ENCODE measurements at regions not wholly inside any gene's neighbourhood (a gene's known extent, or its start where the extent isn't known, plus 50 kb on each side); places are given as distances from the start of the nearest gene placed in this dataset.
"Not testable (repeated sequence)": the region's sequence is repeated elsewhere in the genome, so short reads cannot be mapped to it uniquely, and the experiment has no call there.

- Histone ChIP-seq H3K9ac (ENCODE audit: low read depth in 1 of 3, low read length in 3 of 3) (no peak overlapping the region), H3K36me3 (ENCODE audit: control insufficient read depth in 3 of 3, insufficient read depth in 3 of 3, low read length in 3 of 3) (no peaks in the 10 kb centered on the region), H3K4me3 (ENCODE audit: low read length in 3 of 3) (no peak overlapping the region), H3K27me3 (ENCODE audit: control insufficient read depth in 3 of 3, insufficient read depth in 3 of 3, low read length in 3 of 3) (no peaks in the 10 kb centered on the region), H3K9me3 (ENCODE audit: control insufficient read depth in 3 of 3, low read length in 3 of 3) (no peaks in the 10 kb centered on the region), H3K27ac (ENCODE audit: low read depth, low read length) (no peak overlapping the region), H3K4me1 (ENCODE audit: control insufficient read depth in 3 of 3, insufficient read depth in 3 of 3, low read length in 3 of 3) (no peaks in the 10 kb centered on the region)
Observed at GRCh38 chr9:31535651-31536050, 848.8 kb upstream of the ACO1 start.

DNA sequence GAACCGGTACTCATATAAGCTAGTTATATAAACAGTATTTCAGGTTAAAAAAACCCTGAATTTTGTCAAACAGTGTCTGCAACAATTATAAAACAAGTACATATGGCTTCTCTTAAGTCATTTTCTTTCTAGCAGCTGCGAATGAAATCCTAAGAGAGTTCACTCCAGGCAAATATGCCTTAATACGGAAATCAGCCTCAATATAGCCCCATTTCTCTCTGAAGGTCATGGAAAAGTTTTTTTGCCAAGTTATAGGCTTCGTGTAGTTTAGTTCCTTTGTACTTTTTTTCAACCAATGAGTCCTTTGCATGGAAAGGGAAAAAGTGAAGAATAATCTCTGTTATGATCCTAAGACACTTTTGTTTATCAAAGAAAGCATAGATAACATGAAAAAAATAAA lies 848.0 kb upstream of the ACO1 start:
- no peak overlapping the region for H3K27ac ChIP-seq (ENCODE audit: low read depth, low read length)

GRCh38 chr9:31541721-31542281 lies 842.6 kb upstream of the ACO1 start:
- Histone ChIP-seq H3K27me3 (ENCODE audit: control insufficient read depth in 3 of 3, insufficient read depth in 3 of 3, low read length in 3 of 3) (no peaks in the 10 kb centered on the region), H3K27ac (ENCODE audit: low read depth, low read length) (peak overlapping the region; percentile 15), H3K9ac (ENCODE audit: low read depth in 1 of 3, low read length in 3 of 3) (no peak overlapping the region), H3K4me3 (ENCODE audit: low read length in 3 of 3) (peak overlapping the region in 1 of 3 donors; percentile 3), H3K4me1 (ENCODE audit: control insufficient read depth in 3 of 3, insufficient read depth in 3 of 3, low read length in 3 of 3) (peaks cover 3 to 7% (median 5%) of the 10 kb centered on the region in 3 donors), H3K36me3 (ENCODE audit: control insufficient read depth in 3 of 3, insufficient read depth in 3 of 3, low read length in 3 of 3) (no peaks in the 10 kb centered on the region), H3K9me3 (ENCODE audit: control insufficient read depth in 3 of 3, low read length in 3 of 3) (no peaks in the 10 kb centered on the region)

More for the DNA sequence above, 848.0 kb upstream of the ACO1 start:
- Histone ChIP-seq H3K4me3 (ENCODE audit: low read length in 3 of 3) (no peak overlapping the region), H3K27me3 (ENCODE audit: control insufficient read depth in 3 of 3, insufficient read depth in 3 of 3, low read length in 3 of 3) (no peaks in the 10 kb centered on the region), H3K9me3 (ENCODE audit: control insufficient read depth in 3 of 3, low read length in 3 of 3) (no peaks in the 10 kb centered on the region), H3K4me1 (ENCODE audit: control insufficient read depth in 3 of 3, insufficient read depth in 3 of 3, low read length in 3 of 3) (peaks cover 0 to under 1% (median 0%) of the 10 kb centered on the region in 3 donors), H3K36me3 (ENCODE audit: control insufficient read depth in 3 of 3, insufficient read depth in 3 of 3, low read length in 3 of 3) (no peaks in the 10 kb centered on the region), H3K9ac (ENCODE audit: low read depth in 1 of 3, low read length in 3 of 3) (no peak overlapping the region)

DNA sequence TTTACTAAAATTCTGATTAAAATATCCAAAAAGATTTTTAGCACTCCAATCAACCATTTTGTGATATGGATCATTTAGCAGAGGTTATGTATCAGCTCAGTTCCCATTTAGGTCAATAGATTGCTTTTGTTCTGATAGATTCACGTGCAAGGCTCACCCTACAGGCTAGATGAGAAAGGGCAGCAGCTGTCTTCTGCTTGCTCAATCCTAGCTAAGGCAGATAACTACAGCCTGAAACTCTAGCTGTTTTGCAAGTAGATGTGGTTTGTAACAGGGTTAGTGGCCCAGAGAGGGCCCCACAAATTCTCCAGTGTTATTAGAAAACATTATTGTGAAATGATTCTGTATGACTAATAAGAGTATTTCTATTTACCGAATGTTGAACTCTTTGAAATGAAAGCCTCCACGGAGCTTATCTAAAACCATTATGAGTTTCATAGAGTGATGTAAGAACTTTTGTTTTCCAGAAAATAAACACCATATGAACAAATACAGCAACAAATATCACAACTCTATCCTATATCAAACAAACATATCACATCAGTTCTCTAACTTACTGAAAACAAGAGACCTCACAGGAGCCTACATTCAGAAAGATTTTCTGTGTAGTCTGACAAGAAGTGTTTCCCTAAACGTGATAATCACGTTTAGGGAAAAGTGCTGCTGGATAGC lies 841.9 kb upstream of the ACO1 start:
- Histone ChIP-seq H3K4me1 (ENCODE audit: control insufficient read depth in 3 of 3, insufficient read depth in 3 of 3, low read length in 3 of 3) (peaks cover 3 to 7% (median 5%) of the 10 kb centered on the region in 3 donors), H3K4me3 (ENCODE audit: low read length in 3 of 3) (peak overlapping the region in 1 of 3 donors; percentile 3), H3K9me3 (ENCODE audit: control insufficient read depth in 3 of 3, low read length in 3 of 3) (no peaks in the 10 kb centered on the region), H3K27ac (ENCODE audit: low read depth, low read length) (peak overlapping the region; percentile 15), H3K36me3 (ENCODE audit: control insufficient read depth in 3 of 3, insufficient read depth in 3 of 3, low read length in 3 of 3) (no peaks in the 10 kb centered on the region), H3K27me3 (ENCODE audit: control insufficient read depth in 3 of 3, insufficient read depth in 3 of 3, low read length in 3 of 3) (no peaks in the 10 kb centered on the region), H3K9ac (ENCODE audit: low read depth in 1 of 3, low read length in 3 of 3) (no peak overlapping the region)

DNA sequence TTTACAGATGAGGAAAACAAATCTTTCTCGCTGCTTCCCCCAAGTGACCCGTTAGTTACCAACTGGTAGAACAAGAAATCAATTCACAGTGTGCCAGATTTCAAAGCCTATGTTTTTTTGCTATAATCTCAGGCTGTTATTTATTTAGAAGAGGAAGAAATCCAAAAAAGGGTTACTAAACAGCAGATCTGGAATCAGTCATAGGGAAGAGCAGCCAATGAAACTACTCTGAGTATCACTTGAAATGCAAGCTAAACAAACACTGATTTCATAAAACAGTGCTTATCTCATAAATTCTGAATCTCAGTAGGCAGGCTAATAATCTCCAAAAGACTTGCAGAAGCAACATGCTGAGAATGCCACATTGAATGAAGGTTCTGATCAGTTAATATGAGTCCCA lies 829.5 kb upstream of the ACO1 start:
- Histone ChIP-seq H3K36me3 (ENCODE audit: control insufficient read depth in 3 of 3, insufficient read depth in 3 of 3, low read length in 3 of 3) (no peaks in the 10 kb centered on the region), H3K4me3 (ENCODE audit: low read length in 3 of 3) (no peak overlapping the region), H3K4me1 (ENCODE audit: control insufficient read depth in 3 of 3, insufficient read depth in 3 of 3, low read length in 3 of 3) (no peaks in the 10 kb centered on the region), H3K27ac (ENCODE audit: low read depth, low read length) (no peak overlapping the region), H3K9me3 (ENCODE audit: control insufficient read depth in 3 of 3, low read length in 3 of 3) (no peaks in the 10 kb centered on the region), H3K27me3 (ENCODE audit: control insufficient read depth in 3 of 3, insufficient read depth in 3 of 3, low read length in 3 of 3) (no peaks in the 10 kb centered on the region), H3K9ac (ENCODE audit: low read depth in 1 of 3, low read length in 3 of 3) (no peak overlapping the region)

DNA sequence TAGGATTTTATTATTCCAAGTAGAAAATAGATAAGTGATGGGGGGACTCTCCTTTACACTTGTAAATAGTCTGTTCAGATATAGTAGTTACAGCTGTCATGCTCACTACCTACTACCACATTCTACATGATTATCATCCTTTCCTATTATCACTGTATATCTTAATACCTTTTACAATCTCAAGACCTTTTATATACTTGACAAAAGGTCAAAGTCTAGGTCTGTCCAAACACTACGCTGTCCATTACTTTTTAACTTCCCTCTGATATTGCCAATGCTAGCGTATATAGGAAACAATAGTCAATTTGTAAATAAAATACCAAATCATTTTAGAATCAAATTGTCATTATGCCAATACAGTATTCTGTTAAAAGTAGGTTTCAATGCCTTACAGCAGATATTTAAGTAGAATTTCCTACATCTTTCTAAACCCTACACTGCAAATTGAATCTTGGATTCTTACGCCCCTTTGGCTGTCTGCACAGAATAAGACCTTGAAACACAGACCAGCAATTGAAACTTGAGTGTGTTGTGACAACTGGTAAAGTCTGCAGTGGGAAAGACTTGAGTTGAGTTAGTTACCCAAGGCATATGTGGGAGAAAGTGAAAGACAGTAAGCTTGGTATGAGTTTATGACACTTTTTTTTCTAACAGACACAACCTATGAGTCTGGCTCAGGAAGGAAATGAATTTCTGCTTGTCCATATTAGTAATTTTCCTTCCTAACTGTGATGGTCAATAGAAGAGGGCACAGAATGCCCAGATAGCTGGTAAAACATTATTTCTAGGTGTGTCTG lies 827.6 kb upstream of the ACO1 start:
- Histone ChIP-seq H3K36me3 (ENCODE audit: control insufficient read depth in 3 of 3, insufficient read depth in 3 of 3, low read length in 3 of 3) (no peaks in the 10 kb centered on the region), H3K4me3 (ENCODE audit: low read length in 3 of 3) (no peak overlapping the region), H3K27ac (ENCODE audit: low read depth, low read length) (no peak overlapping the region), H3K9ac (ENCODE audit: low read depth in 1 of 3, low read length in 3 of 3) (no peak overlapping the region), H3K4me1 (ENCODE audit: control insufficient read depth in 3 of 3, insufficient read depth in 3 of 3, low read length in 3 of 3) (no peaks in the 10 kb centered on the region), H3K27me3 (ENCODE audit: control insufficient read depth in 3 of 3, insufficient read depth in 3 of 3, low read length in 3 of 3) (no peaks in the 10 kb centered on the region), H3K9me3 (ENCODE audit: control insufficient read depth in 3 of 3, low read length in 3 of 3) (no peaks in the 10 kb centered on the region)

DNA sequence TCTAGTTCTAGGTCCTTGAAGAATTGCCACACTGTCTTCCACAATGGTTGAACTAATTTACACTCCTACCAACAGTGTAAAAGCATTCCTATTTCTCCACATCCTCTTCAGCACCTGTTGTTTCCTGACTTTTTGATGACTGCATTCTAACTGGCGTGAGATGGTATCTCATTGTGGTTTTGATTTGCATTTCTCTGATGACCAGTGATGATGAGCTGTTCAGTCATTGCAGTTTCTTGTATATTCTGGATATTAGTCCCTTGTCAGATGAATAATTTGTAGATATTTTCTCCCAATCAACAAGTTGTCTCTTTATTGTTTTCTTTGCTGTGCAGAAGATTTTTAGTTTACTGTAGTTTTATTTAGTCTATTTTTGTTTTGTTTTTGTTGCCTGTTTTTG lies 812.3 kb upstream of the ACO1 start:
- not testable (repeated sequence) for H3K27me3 ChIP-seq (ENCODE audit: control insufficient read depth in 3 of 3, insufficient read depth in 3 of 3, low read length in 3 of 3)

GRCh38 chr9:31573561-31573960 lies 810.9 kb upstream of the ACO1 start:
- Histone ChIP-seq H3K9me3 (ENCODE audit: control insufficient read depth in 3 of 3, low read length in 3 of 3) (no peaks in the 10 kb centered on the region), H3K9ac (ENCODE audit: low read depth in 1 of 3, low read length in 3 of 3) (no peak overlapping the region), H3K4me3 (ENCODE audit: low read length in 3 of 3) (no peak overlapping the region), H3K4me1 (ENCODE audit: control insufficient read depth in 3 of 3, insufficient read depth in 3 of 3, low read length in 3 of 3) (no peaks in the 10 kb centered on the region), H3K36me3 (ENCODE audit: control insufficient read depth in 3 of 3, insufficient read depth in 3 of 3, low read length in 3 of 3) (no peaks in the 10 kb centered on the region), H3K27ac (ENCODE audit: low read depth, low read length) (no peak overlapping the region), H3K27me3 (ENCODE audit: control insufficient read depth in 3 of 3, insufficient read depth in 3 of 3, low read length in 3 of 3) (no peaks in the 10 kb centered on the region)

More for the DNA sequence above, 812.3 kb upstream of the ACO1 start:
- H3K27ac ChIP-seq (ENCODE audit: low read depth, low read length); H3K4me1 ChIP-seq (ENCODE audit: control insufficient read depth in 3 of 3, insufficient read depth in 3 of 3, low read length in 3 of 3); H3K9me3 ChIP-seq (ENCODE audit: control insufficient read depth in 3 of 3, low read length in 3 of 3); H3K36me3 ChIP-seq (ENCODE audit: control insufficient read depth in 3 of 3, insufficient read depth in 3 of 3, low read length in 3 of 3); H3K9ac ChIP-seq (ENCODE audit: low read depth in 1 of 3, low read length in 3 of 3); H3K4me3 ChIP-seq (ENCODE audit: low read length in 3 of 3): not testable (repeated sequence)

GRCh38 chr9:31574006-31574765 lies 810.3 kb upstream of the ACO1 start:
- no peaks in the 10 kb centered on the region for H3K27me3 ChIP-seq (ENCODE audit: control insufficient read depth in 3 of 3, insufficient read depth in 3 of 3, low read length in 3 of 3)

More at GRCh38 chr9:31574006-31574765, 810.3 kb upstream of the ACO1 start:
- Histone ChIP-seq H3K9me3 (ENCODE audit: control insufficient read depth in 3 of 3, low read length in 3 of 3) (no peaks in the 10 kb centered on the region), H3K36me3 (ENCODE audit: control insufficient read depth in 3 of 3, insufficient read depth in 3 of 3, low read length in 3 of 3) (no peaks in the 10 kb centered on the region), H3K27ac (ENCODE audit: low read depth, low read length) (no peak overlapping the region), H3K9ac (ENCODE audit: low read depth in 1 of 3, low read length in 3 of 3) (no peak overlapping the region), H3K4me3 (ENCODE audit: low read length in 3 of 3) (no peak overlapping the region), H3K4me1 (ENCODE audit: control insufficient read depth in 3 of 3, insufficient read depth in 3 of 3, low read length in 3 of 3) (no peaks in the 10 kb centered on the region)

Data from skeletal muscle tissue (tissue), 3 donors.